ENCODE measurements at regions not wholly inside any gene's neighbourhood (a gene's known extent, or its start where the extent isn't known, plus 50 kb on each side); places are given as distances from the start of the nearest gene placed in this dataset.

DNA sequence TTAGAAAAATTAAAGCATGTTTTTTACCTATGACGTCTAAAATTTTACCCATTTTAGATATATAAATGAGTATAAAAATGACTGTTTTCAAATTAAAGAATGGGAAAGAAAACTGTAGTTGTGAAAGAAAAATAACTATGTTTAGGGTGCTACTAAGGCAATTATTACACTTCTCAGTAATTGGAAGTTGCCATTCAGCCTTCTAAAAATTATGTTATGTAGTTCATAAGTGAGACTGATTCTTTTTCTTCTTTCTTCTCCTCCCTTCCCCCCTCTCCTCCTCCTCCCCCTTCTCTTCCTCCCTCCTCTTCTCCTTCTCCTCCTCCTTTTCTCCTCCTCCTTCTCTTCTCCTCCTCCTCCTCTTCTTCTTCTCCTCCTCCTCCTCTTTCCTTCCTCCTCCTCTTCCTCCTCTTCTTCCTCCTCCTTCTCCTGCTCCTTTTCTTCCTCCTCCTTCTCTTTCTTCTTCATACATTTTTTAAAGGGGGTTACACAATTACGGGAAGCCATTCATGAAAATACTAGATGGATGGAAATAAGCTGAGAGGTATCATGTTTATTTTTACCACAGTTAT is 223.6 kb downstream of the CETN3 start:
- no peak for DNase-seq

- no peak for DNase-seq
Measured at GRCh38 chr5:90184764-90185163, 224.8 kb downstream of the CETN3 start.

GRCh38 chr5:90182726-90183125 is 226.8 kb downstream of the CETN3 start:
- DNase-seq: no peak

DNA sequence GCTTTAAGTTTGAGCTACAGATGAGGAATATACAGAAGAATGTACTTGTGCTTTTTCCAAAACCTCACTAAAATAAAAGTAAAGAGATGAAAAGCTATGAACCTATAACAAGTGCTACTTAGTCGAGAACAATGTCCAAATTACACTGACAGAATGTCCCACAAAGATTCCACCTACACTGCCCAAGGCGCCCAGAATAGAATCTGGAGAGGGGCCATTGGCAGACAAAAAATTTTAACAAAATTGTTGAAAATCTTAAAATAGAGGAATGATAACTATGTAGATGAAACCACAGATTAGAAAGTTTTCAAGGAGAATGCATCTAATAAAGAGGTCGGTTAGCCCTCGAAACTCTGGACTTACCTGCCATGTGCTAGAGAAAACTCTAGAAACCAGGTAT is 235.3 kb downstream of the CETN3 start:
- no peak for DNase-seq

DNA sequence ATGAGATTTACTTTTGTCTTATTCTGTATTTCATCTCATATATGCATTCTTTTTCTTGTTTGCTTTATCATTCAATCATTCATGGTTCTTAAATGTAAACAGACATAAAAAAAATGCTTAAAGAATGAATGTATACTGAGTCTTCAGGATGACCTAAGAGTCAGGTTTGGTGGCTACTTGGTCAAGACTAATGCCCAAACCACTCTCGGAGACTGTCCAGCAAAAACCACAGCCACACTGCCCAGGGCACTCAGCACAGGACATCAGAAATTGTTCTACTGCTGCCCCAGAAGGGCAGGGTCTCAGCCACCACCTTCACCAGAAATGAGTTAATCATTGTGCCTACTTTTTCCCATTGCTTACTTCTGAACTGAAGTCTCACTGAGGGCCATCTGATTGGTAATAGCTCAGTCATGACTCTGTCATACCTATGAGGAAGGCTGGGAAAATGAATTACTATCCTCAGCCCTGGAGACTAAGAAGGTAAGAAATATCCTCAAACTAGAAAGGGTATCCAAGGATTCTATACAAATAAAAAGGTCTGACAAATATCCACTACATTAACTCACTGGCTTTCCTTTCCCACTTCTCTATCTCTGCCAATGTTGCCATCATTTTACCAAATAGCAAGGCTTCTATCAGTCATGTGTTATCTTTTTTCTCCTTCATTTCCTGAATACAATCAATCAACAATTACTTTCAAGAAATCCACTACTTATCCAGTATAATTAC is 236.1 kb downstream of the CETN3 start:
- DNase-seq: no peak

GRCh38 chr5:90171466-90171865 is 238.1 kb downstream of the CETN3 start:
- no peak for DNase-seq

GRCh38 chr5:90170261-90170660 is 239.3 kb downstream of the CETN3 start:
- no peak for DNase-seq

GRCh38 chr5:90169078-90169477 is 240.5 kb downstream of the CETN3 start:
- no peak for DNase-seq

GRCh38 chr5:90168399-90168798 is 241.2 kb downstream of the CETN3 start:
- DNase-seq: no peak

- DNase-seq: no peak
Measured at GRCh38 chr5:90166816-90167215, 242.7 kb downstream of the CETN3 start.

- DNase-seq: no peak
Measured at GRCh38 chr5:90162324-90162723, 247.2 kb downstream of the CETN3 start.

DNA sequence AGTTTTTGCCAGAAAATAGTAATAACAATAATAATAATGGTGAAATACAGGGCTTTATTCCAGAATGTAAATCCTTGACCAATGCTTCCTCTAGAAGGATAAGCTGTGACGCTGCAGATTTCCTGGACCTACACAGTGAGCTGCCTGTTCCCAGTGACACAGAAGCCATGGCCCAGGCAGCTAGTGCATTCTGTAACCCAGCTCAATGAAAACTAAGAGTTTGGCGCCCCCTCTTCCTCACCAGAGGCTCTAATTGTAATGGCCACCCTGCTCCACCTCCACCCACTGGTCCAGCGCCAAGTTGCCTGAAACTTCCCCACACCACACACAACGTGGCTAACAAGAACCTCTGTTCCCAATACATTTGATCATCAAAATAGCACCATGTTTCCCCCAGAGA is 248.1 kb downstream of the CETN3 start:
- DNase-seq: no peak

GRCh38 chr5:90158131-90158530 is 251.4 kb downstream of the CETN3 start:
- no peak for DNase-seq

DNA sequence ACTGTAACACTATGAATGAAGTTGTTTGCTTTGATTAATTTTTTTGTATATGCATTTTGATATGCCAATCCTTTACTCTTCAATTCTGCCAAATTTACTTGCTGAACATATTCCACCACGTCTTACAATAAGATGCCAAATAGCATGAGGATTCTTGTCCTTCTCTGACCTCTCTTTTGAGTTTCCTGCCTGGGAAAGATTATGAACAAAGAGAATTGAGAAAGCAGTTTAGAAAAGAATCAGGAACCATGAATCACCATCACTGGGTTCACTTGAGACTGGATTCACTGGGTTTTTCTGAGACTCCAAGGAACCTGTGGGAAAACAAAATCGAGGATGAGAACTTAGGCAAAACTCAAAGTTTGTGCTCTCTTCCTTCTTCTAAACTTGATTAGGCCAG is 256.5 kb downstream of the CETN3 start:
- DNase-seq: no peak

DNA sequence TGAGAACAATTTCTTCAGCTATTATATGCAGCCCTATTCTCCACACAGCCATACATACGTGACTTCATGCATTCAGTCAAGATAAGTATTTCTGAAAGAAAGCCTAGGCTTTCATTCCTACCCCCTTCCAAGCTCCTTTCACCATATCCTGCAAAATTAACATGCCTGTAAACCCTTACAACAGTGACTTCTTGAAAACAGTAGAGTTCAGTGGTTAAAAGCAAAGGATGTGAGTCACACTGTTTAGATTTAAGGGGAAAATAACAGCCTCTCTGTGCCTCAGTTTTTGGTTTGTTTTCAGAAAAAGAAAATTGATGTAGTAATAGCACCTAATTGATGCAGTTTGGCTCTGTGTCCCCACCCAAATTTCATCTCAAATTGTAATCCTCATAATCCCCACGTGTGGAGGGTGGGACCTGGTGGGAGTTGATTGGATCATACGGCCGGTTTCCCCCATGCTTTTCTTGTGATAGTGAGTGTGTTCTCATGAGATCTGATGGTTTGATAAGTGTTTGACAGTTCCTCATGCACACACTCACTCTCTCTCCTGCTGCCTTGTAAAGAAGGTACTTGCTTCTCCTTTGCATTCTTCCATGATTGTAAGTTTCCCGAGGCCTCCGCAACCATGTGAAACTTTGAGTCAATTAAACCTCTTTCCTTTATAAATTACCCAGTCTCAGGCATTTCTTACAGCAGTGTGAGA is 264.8 kb downstream of the CETN3 start:
- no peak for DNase-seq

GRCh38 chr5:90142541-90142940 is 267.0 kb downstream of the CETN3 start:
- no peak for DNase-seq

GRCh38 chr5:90141984-90142383 is 267.6 kb downstream of the CETN3 start:
- no peak for DNase-seq

DNA sequence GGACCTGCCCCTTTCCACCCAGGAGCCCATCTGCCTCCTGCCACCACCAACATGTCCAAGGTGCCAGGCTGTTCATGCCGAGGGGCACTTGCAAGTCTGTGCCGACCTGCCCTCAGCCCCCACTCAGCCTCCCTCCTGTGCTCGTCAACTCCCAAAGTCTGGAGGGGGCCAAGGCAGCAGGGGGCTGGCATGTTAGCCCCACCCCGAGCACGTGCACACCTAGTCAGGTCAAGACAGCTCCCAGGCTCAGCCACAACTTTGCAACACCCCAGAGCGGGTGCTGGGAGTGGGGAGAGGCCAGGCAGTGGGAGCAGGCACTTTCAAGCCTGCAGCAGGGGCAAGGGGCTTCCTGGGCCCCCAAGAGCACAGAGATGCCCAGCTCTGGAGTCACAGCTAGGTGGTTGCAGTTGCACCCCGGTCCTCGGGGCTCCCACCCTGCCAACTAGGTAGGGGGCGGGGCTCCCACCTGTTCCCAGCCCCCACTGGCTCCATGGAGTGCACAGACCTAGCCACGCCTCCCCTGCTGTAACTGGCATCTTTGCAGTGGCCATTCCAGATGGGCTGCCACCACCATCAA is 272.5 kb downstream of the CETN3 start:
- no peak for DNase-seq

DNA sequence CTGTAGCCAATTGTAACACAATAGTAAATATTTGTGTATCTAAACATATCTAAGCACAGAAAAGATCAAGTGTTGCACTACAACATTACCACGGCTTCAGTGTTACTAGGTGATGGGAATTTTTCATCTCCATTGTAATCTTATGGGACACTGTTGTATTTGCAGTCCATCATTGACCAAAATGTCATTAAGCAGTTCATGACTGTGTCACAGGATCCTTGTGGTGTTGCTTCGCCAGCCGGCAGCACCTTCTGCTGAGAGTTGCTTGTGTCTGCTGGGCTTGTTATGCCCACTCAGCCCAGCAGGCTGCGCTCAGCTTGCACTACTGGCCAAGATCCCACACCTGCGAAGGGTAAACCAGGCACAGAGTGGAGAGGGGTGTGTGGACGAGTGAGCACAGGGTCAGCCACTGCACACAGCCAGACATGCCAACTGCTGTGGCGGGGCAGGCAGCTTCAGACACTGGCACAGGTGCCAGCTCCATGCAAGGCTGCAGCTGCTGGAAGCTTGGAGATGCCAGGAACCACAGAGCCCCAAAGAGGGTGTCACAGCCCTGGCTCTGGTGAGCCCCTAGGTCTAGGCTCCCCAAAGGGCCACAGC is 273.7 kb downstream of the CETN3 start:
- DNase-seq: no peak

GRCh38 chr5:90134892-90135291 is 274.7 kb downstream of the CETN3 start:
- DNase-seq: no peak

- DNase-seq: no peak
Measured at GRCh38 chr5:90134381-90134780, 275.2 kb downstream of the CETN3 start.

GRCh38 chr5:90133941-90134340 is 275.6 kb downstream of the CETN3 start:
- DNase-seq: no peak

- DNase-seq: no peak
Measured at GRCh38 chr5:90131383-90132133, 278.0 kb downstream of the CETN3 start.
